B cell (primary cell): ENCODE measurements at regions not wholly inside any gene's neighbourhood (a gene's known extent, or its start where the extent isn't known, plus 50 kb on each side); places are given as distances from the start of the nearest gene placed in this dataset.

Source experiments
- ATAC-seq: fragments of 200-7000 bp; cut with Tn5 transposase; one replicate; pipeline ENCODE4 v1.10.0; 2021; ENCODE audit warnings: low read depth, mild to moderate bottlenecking, moderate number of reproducible peaks, moderate library complexity
- CTCF ChIA-PET: fragments of 350-600 bp; sonication (Branson Sonifier 250); formaldehyde crosslinking; loops from one replicate; lab custom pipeline; 2021; ENCODE audit warnings: antibody characterized with exemption, inconsistent platforms; lab: Charles Lee
- POLR2A ChIA-PET: fragments of 350-600 bp; sonication (Branson Sonifier 250); formaldehyde crosslinking; loops from one replicate; lab custom pipeline; 2021; ENCODE audit warnings: antibody characterized with exemption; lab: Charles Lee
- DNase-seq: peaks from one replicate; pipeline ENCODE4 v3.0.0; 2013
- H2AFZ ChIP-seq: 2 replicates; pipeline ENCODE4 v1.6.1; 2012; ENCODE audit warnings: mild to moderate bottlenecking, low read depth, low read length; ENCODE audit not compliant: insufficient read depth, poor library complexity, severe bottlenecking
- H3K27ac ChIP-seq, 2 donors: 1 replicate in 1 of 2; 2 replicates in 1 of 2; pipeline ENCODE4 v1.5.1; 2012 to 2013; ENCODE audit warnings: low read length in 2 of 2, mild to moderate bottlenecking in 2 of 2, moderate library complexity in 1 of 2
- H3K27me3 ChIP-seq, 4 experiments: fragments of 200-600 bp in 1 of 4; sonication (generic) in 1 of 4; replicated peaks in 1 of 4; 1 replicate in 2 of 4; 2 replicates in 2 of 4; pipeline versions ENCODE4 v1.6.1 to v1.7.0; 2013 to 2016; ENCODE audit warnings: low read length in 3 of 4, mild to moderate bottlenecking in 2 of 4, mixed read lengths in 1 of 4, moderate library complexity in 1 of 4; ENCODE audit not compliant: insufficient read depth in 4 of 4, control insufficient read depth in 3 of 4; ENCODE audit errors: control extremely low read depth in 1 of 4
- H3K36me3 ChIP-seq, 2 experiments: replicated peaks in 1 of 2; 1 replicate in 1 of 2; 2 replicates in 1 of 2; pipeline versions ENCODE4 v1.6.1 to v1.7.1; 2013; ENCODE audit warnings: low read length in 1 of 2; ENCODE audit not compliant: insufficient read depth in 2 of 2, control insufficient read depth in 1 of 2; ENCODE audit errors: control extremely low read depth in 1 of 2, extremely low read depth in 1 of 2
- H3K4me1 ChIP-seq, 2 donors: fragments of 200-600 bp in 1 of 2; sonication (generic) in 1 of 2; 1 replicate in 1 of 2; 2 replicates in 1 of 2; pipeline versions ENCODE4 v1.5.1 to v1.6.1; 2013 to 2017; ENCODE audit warnings: low read length in 2 of 2; ENCODE audit not compliant: control insufficient read depth in 2 of 2, insufficient read depth in 2 of 2
- H3K4me2 ChIP-seq: replicated peaks from 2 replicates; pipeline ENCODE3; 2012; ENCODE audit warnings: mild to moderate bottlenecking, low read depth, low read length; ENCODE audit not compliant: poor library complexity, severe bottlenecking
- H3K4me3 ChIP-seq, 5 experiments: fragments of 200-600 bp in 1 of 5; sonication (generic) in 1 of 5; 1 replicate in 3 of 5; 2 replicates in 2 of 5; pipeline versions ENCODE4 v1.5.1 to v1.7.0; 2011 to 2016; ENCODE audit warnings: low read length in 4 of 5, mild to moderate bottlenecking in 4 of 5, low read depth in 2 of 5, control low read depth in 1 of 5, moderate library complexity in 1 of 5; ENCODE audit not compliant: insufficient read depth in 1 of 5; ENCODE audit errors: control extremely low read depth in 1 of 5, extremely low read depth in 1 of 5
- H3K79me2 ChIP-seq: fragments of 200-600 bp; sonication (generic); one replicate; pipeline ENCODE4 v1.6.0; 2016; ENCODE audit warnings: low read length; ENCODE audit not compliant: control insufficient read depth, insufficient read depth
- H3K9ac ChIP-seq: fragments of 200-600 bp; sonication (generic); 2 replicates; pipeline ENCODE4 v1.6.1; 2017; ENCODE audit warnings: mild to moderate bottlenecking, low read length, moderate library complexity
- H3K9me3 ChIP-seq, 3 donors: one replicate each; pipeline versions ENCODE4 v1.6.1 to v1.7.1; 2013; ENCODE audit warnings: low read length in 2 of 3; ENCODE audit not compliant: control insufficient read depth in 2 of 3, insufficient read depth in 1 of 3; ENCODE audit errors: control extremely low read depth in 1 of 3
- H4K20me1 ChIP-seq: 2 replicates; pipeline ENCODE4 v1.6.0; 2012; ENCODE audit warnings: mild to moderate bottlenecking, low read length; ENCODE audit not compliant: insufficient read depth, control insufficient read depth, poor library complexity, severe bottlenecking
- H3K27ac Mint-ChIP-seq: one replicate; pipeline ENCODE4 v1.8.0; 2021; ENCODE audit warnings: mixed read lengths
- H3K27me3 Mint-ChIP-seq: one replicate; pipeline ENCODE4 v1.8.0; 2021; ENCODE audit warnings: mixed read lengths
- H3K4me1 Mint-ChIP-seq: one replicate; pipeline ENCODE4 v1.8.0; 2021; ENCODE audit warnings: mixed read lengths
- H3K4me3 Mint-ChIP-seq: one replicate; pipeline ENCODE4 v1.8.0; 2021; ENCODE audit warnings: mixed read lengths
- H3K9me3 Mint-ChIP-seq: one replicate; pipeline ENCODE4 v1.8.0; 2022; ENCODE audit warnings: mixed read lengths; ENCODE audit not compliant: insufficient read depth
- EZH2 ChIP-seq: IDR thresholded peaks from 2 replicates; pipeline ENCODE4 v1.6.1; 2012; ENCODE audit warnings: borderline replicate concordance, low read depth, mild to moderate bottlenecking, moderate library complexity, low read length; ENCODE audit not compliant: insufficient read depth, poor library complexity, severe bottlenecking
- WGBS: methylation state at CpG from one replicate; pipeline ENCODE4 v1.1.5; 2013; ENCODE audit warnings: missing lambda C conversion rate; ENCODE audit not compliant: insufficient coverage; 5-methylcytosine and 5-hydroxymethylcytosine counted together
- intact Hi-C: fragments of 100-400 bp; cut with micrococcal nuclease; formaldehyde crosslinking; loops from one replicate; pipeline ENCODE4 v1.10.0; 2022
- TF ChIP-seq, protein P1 (sequence below): fragments of 200-600 bp; IDR thresholded peaks from one replicate; pipeline ENCODE4 v1.8.0; 2022; ENCODE audit warnings: antibody characterized with exemption, mild to moderate bottlenecking

GRCh38 chr17:77544347-77545110 lies 403.8 kb downstream of the SEC14L1 start:
- H3K79me2 ChIP-seq, result no peaks in the 10 kb centered on the region
- WGBS, result 64% methylated on average over 12 of the region's 13 CpGs
- Mint-ChIP-seq H3K27ac (no peak overlapping the region), H3K27me3 (peaks cover 27% of the 10 kb centered on the region), H3K4me3 (no peak overlapping the region), H3K4me1 (no peaks in the 10 kb centered on the region), H3K9me3 (no peaks in the 10 kb centered on the region)
- no peak overlapping the region for H2AFZ ChIP-seq
- no peak for ATAC-seq
- H3K36me3 ChIP-seq, result no peaks in the 10 kb centered on the region
- no peaks in the 10 kb centered on the region for H4K20me1 ChIP-seq
- H3K9ac ChIP-seq, result no peak overlapping the region
- no peak overlapping the region for H3K4me2 ChIP-seq
- DNase-seq, result no peak
- intact Hi-C loops, result no loop called here
- no peaks in the 10 kb centered on the region for H3K9me3 ChIP-seq
- H3K4me3 ChIP-seq, result no peak overlapping the region
- H3K4me1 ChIP-seq, result no peaks in the 10 kb centered on the region
- TF ChIP-seq EZH2, result no peak
- TF ChIP-seq, protein P1, sequence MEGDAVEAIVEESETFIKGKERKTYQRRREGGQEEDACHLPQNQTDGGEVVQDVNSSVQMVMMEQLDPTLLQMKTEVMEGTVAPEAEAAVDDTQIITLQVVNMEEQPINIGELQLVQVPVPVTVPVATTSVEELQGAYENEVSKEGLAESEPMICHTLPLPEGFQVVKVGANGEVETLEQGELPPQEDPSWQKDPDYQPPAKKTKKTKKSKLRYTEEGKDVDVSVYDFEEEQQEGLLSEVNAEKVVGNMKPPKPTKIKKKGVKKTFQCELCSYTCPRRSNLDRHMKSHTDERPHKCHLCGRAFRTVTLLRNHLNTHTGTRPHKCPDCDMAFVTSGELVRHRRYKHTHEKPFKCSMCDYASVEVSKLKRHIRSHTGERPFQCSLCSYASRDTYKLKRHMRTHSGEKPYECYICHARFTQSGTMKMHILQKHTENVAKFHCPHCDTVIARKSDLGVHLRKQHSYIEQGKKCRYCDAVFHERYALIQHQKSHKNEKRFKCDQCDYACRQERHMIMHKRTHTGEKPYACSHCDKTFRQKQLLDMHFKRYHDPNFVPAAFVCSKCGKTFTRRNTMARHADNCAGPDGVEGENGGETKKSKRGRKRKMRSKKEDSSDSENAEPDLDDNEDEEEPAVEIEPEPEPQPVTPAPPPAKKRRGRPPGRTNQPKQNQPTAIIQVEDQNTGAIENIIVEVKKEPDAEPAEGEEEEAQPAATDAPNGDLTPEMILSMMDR, result no peak
- ChIA-PET POLR2A (no interaction called here), CTCF (interaction anchor here (6.8 kb wide), 1 partner anchor 472 kb away, joined by 199 read pairs; no protein-coding TSS in a partner anchor)
- no peak overlapping the region for H3K27ac ChIP-seq
- peaks cover 0 to 16% (median 1%) of the 10 kb centered on the region in 4 experiments for H3K27me3 ChIP-seq

GRCh38 chr17:77546772-77547241 lies 406.0 kb downstream of the SEC14L1 start:
- Histone ChIP-seq H3K4me1 (no peaks in the 10 kb centered on the region), H4K20me1 (no peaks in the 10 kb centered on the region), H3K27me3 (peaks cover 0 to 11% (median 1%) of the 10 kb centered on the region in 4 experiments), H3K4me2 (no peak overlapping the region), H3K79me2 (no peaks in the 10 kb centered on the region), H3K4me3 (no peak overlapping the region), H3K9me3 (no peaks in the 10 kb centered on the region), H3K9ac (no peak overlapping the region), H2AFZ (no peak overlapping the region), H3K36me3 (no peaks in the 10 kb centered on the region), H3K27ac (no peak overlapping the region)
- no peaks in the 10 kb centered on the region for H3K9me3 Mint-ChIP-seq
- DNase-seq, result no peak
- H3K4me3 Mint-ChIP-seq, result no peak overlapping the region
- no peak for ATAC-seq
- H3K4me1 Mint-ChIP-seq, result no peaks in the 10 kb centered on the region
- H3K27me3 Mint-ChIP-seq, result peaks cover 14% of the 10 kb centered on the region
- intact Hi-C loops, result no loop called here
- POLR2A ChIA-PET, result no interaction called here
- 63% methylated on average over 11 of the region's 13 CpGs for WGBS
- CTCF ChIA-PET, result interaction anchor here (2.6 kb wide), 1 partner anchor 467 kb away, joined by 9 read pairs; no protein-coding TSS in a partner anchor
- TF ChIP-seq EZH2, result no peak
- TF ChIP-seq, protein P1, result no peak
- H3K27ac Mint-ChIP-seq, result no peak overlapping the region
